Keratinocyte (primary cell): ENCODE measurements at regions not wholly inside any gene's neighbourhood (a gene's known extent, or its start where the extent isn't known, plus 50 kb on each side); places are given as distances from the start of the nearest gene placed in this dataset.

ENCODE experiments used
- EZH2 ChIP-seq: IDR thresholded peaks from one replicate; pipeline ENCODE4 v1.6.1; 2012; ENCODE audit warnings: inconsistent platforms, mild to moderate bottlenecking, low read length, moderate library complexity
- TF ChIP-seq, protein P1 (sequence below), 3 experiments: IDR thresholded peaks in 1 of 3; conservative IDR thresholded peaks in 1 of 3; optimal IDR thresholded peaks in 1 of 3; 2 replicates in 2 of 3; 3 replicates in 1 of 3; pipeline versions ENCODE3 to v1.5.1; 2011; ENCODE audit warnings: low read length in 3 of 3, mild to moderate bottlenecking in 3 of 3, moderate library complexity in 2 of 3, control low read depth in 1 of 3, inconsistent platforms in 1 of 3; ENCODE audit not compliant: insufficient read depth in 2 of 3; ENCODE audit errors: extremely low read depth in 1 of 3

DNA sequence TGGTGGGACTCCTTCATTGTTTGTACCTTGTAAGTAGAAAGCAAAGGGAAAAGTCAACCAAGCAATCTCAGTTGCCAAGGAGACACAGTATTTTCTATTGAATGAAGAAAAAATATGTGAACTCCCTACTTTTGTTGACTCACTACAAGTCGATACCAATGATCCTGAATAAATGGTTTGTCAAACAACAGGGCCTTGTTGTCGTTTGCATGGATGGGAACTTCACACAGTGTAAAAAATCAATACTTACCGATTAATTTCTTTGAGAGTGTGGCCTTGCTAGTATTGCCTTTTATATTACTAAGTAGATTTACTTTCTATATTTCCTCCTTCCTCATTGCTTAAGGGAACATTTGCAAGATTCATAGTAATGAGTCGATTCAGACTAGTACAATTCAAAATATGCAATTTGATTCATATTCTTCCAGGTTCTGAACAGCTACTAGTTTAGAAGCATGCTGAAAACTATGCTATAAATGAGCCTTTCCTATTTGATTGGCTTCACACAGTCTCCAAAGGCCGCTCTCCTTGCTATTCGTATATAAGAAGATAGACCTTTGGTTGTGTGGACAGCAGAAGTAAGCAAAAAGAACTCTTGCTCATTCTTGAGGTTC, 108.0 kb downstream of the ZNF330 start:
- TF ChIP-seq, protein P1, sequence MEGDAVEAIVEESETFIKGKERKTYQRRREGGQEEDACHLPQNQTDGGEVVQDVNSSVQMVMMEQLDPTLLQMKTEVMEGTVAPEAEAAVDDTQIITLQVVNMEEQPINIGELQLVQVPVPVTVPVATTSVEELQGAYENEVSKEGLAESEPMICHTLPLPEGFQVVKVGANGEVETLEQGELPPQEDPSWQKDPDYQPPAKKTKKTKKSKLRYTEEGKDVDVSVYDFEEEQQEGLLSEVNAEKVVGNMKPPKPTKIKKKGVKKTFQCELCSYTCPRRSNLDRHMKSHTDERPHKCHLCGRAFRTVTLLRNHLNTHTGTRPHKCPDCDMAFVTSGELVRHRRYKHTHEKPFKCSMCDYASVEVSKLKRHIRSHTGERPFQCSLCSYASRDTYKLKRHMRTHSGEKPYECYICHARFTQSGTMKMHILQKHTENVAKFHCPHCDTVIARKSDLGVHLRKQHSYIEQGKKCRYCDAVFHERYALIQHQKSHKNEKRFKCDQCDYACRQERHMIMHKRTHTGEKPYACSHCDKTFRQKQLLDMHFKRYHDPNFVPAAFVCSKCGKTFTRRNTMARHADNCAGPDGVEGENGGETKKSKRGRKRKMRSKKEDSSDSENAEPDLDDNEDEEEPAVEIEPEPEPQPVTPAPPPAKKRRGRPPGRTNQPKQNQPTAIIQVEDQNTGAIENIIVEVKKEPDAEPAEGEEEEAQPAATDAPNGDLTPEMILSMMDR (optimal IDR thresholded peaks at IDR 0.05 in 1 of 3, IDR thresholded peaks at IDR 0.05 in 1 of 3, conservative IDR thresholded peaks at IDR 0.05 in 1 of 3; ENCODE audit: extremely low read depth in 1 of 3, insufficient read depth in 2 of 3, low read length in 3 of 3), result no peak
- no peak for TF ChIP-seq EZH2
